GM21619 (cell line): ENCODE measurements at regions not wholly inside any gene's neighbourhood (a gene's known extent, or its start where the extent isn't known, plus 50 kb on each side); places are given as distances from the start of the nearest gene placed in this dataset.
"Not testable (repeated sequence)": the region's sequence is repeated elsewhere in the genome, so short reads cannot be mapped to it uniquely, and the experiment has no call there.

Source experiments
- ATAC-seq: cut with Tn5 transposase; IDR thresholded peaks from one replicate; pipeline ENCODE4 v1.9.1; 2021; ENCODE audit not compliant: unreplicated experiment

- no peak for ATAC-seq
Measured at GRCh38 chr2:198917926-198918720, 539.6 kb downstream of the SATB2 start.

GRCh38 chr2:198917275-198917674 is 540.5 kb downstream of the SATB2 start:
- no peak for ATAC-seq

- no peak for ATAC-seq
Measured at GRCh38 chr2:198916548-198917080, 541.1 kb downstream of the SATB2 start.

- peak; percentile 98 for ATAC-seq
Measured at GRCh38 chr2:198913394-198914152, 544.2 kb downstream of the SATB2 start.

GRCh38 chr2:198909525-198910267 is 548.0 kb downstream of the SATB2 start:
- no peak for ATAC-seq

GRCh38 chr2:198905881-198906612 is 551.7 kb downstream of the SATB2 start:
- ATAC-seq = peak; percentile 83

GRCh38 chr2:198901894-198902293 is 555.8 kb downstream of the SATB2 start:
- no peak for ATAC-seq

- ATAC-seq = no peak
Measured at GRCh38 chr2:198900141-198900540, 557.6 kb downstream of the SATB2 start.

GRCh38 chr2:198890490-198890889 is 567.2 kb downstream of the SATB2 start:
- ATAC-seq = peak; percentile 81

- no peak for ATAC-seq
Measured at GRCh38 chr2:198883604-198884003, 574.1 kb downstream of the SATB2 start.

GRCh38 chr2:198880986-198881385 is 576.8 kb downstream of the SATB2 start:
- no peak for ATAC-seq

- ATAC-seq = no peak
Measured at GRCh38 chr2:198880421-198880820, 577.3 kb downstream of the SATB2 start.

GRCh38 chr2:198874472-198874858 is 583.3 kb downstream of the SATB2 start:
- ATAC-seq = no peak

GRCh38 chr2:198873503-198874471 is 584.0 kb downstream of the SATB2 start:
- ATAC-seq = no peak

GRCh38 chr2:198863655-198864054 is 594.1 kb downstream of the SATB2 start:
- ATAC-seq = no peak

- no peak for ATAC-seq
Measured at GRCh38 chr2:198861080-198861479, 596.7 kb downstream of the SATB2 start.

GRCh38 chr2:198857246-198857645 is 600.5 kb downstream of the SATB2 start:
- ATAC-seq = no peak

GRCh38 chr2:198855746-198856145 is 602.0 kb downstream of the SATB2 start:
- not testable (repeated sequence) for ATAC-seq

GRCh38 chr2:198852248-198852647 is 605.5 kb downstream of the SATB2 start:
- ATAC-seq = no peak
